ENCODE measurements at regions not wholly inside any gene's neighbourhood (a gene's known extent, or its start where the extent isn't known, plus 50 kb on each side); places are given as distances from the start of the nearest gene placed in this dataset.

- H3K27me3 Mint-ChIP-seq (ENCODE audit: low read depth), result no peaks in the 10 kb centered on the region
- no peak for DNase-seq (ENCODE audit: low spot score)
- H3K36me3 Mint-ChIP-seq, result no peaks in the 10 kb centered on the region
- no peak for ATAC-seq
- no peak overlapping the region for H3K27ac Mint-ChIP-seq
- ChIA-PET CTCF (no interaction called here), POLR2A (no interaction called here)
- H3K4me1 Mint-ChIP-seq, result no peaks in the 10 kb centered on the region
- no peak overlapping the region for H3K4me3 Mint-ChIP-seq
- TF ChIP-seq TEAD1 (CRISPR knock-in tag; IDR thresholded peaks at IDR 0.05) (no peak), FOXP4 (CRISPR knock-in tag; IDR thresholded peaks at IDR 0.05) (no peak), STAT6 (CRISPR knock-in tag; conservative IDR thresholded peaks at IDR 0.05; ENCODE audit: low read depth) (no peak), TCF7 (CRISPR knock-in tag; IDR thresholded peaks at IDR 0.05; ENCODE audit: low read depth) (no peak), TEAD4 (CRISPR knock-in tag; IDR thresholded peaks at IDR 0.05) (no peak), TP53 (CRISPR knock-in tag; IDR thresholded peaks at IDR 0.05) (no peak), FOXP1 (CRISPR knock-in tag; IDR thresholded peaks at IDR 0.05; ENCODE audit: borderline replicate concordance) (no peak)
- no peaks in the 10 kb centered on the region for H3K9me3 Mint-ChIP-seq
Observed at GRCh38 chr10:88187472-88187871, 324.0 kb downstream of the PTEN start.

GRCh38 chr10:88190123-88190522 is 326.7 kb downstream of the PTEN start:
- Mint-ChIP-seq H3K4me3 (no peak overlapping the region), H3K27me3 (ENCODE audit: low read depth) (no peaks in the 10 kb centered on the region), H3K36me3 (no peaks in the 10 kb centered on the region), H3K27ac (no peak overlapping the region), H3K4me1 (peaks cover 6% of the 10 kb centered on the region), H3K9me3 (no peaks in the 10 kb centered on the region)
- CTCF ChIA-PET, result no interaction called here
- DNase-seq (ENCODE audit: low spot score), result no peak
- ATAC-seq, result no peak
- POLR2A ChIA-PET, result no interaction called here
- TF ChIP-seq MAX (CRISPR knock-in tag; IDR thresholded peaks at IDR 0.05), result no peak
- TF ChIP-seq ZNF317 (CRISPR knock-in tag; IDR thresholded peaks at IDR 0.05; ENCODE audit: borderline replicate concordance, low read depth), result no peak
- TF ChIP-seq OVOL2 (CRISPR knock-in tag; IDR thresholded peaks at IDR 0.05; ENCODE audit: borderline replicate concordance), result no peak
- TF ChIP-seq ZNF281 (CRISPR knock-in tag; IDR thresholded peaks at IDR 0.05), result no peak
- TF ChIP-seq GTF2I (CRISPR knock-in tag; conservative IDR thresholded peaks at IDR 0.05), result no peak
- TF ChIP-seq HMGXB4 (CRISPR knock-in tag; IDR thresholded peaks at IDR 0.05), result no peak
- no peak for TF ChIP-seq ETV6 (CRISPR knock-in tag; IDR thresholded peaks at IDR 0.05)
- TF ChIP-seq AR (CRISPR knock-in tag; IDR thresholded peaks at IDR 0.05), result no peak
- no peak for TF ChIP-seq ZBTB21 (CRISPR knock-in tag; IDR thresholded peaks at IDR 0.05; ENCODE audit: borderline replicate concordance)
- TF ChIP-seq CTCF (IDR thresholded peaks at IDR 0.05), result no peak
- no peak for TF ChIP-seq E2F4 (CRISPR knock-in tag; IDR thresholded peaks at IDR 0.05; ENCODE audit: borderline replicate concordance, low read depth)
- no peak for TF ChIP-seq EMX1 (CRISPR knock-in tag; IDR thresholded peaks at IDR 0.05)
- TF ChIP-seq ESRRA (CRISPR knock-in tag; IDR thresholded peaks at IDR 0.05; ENCODE audit: borderline replicate concordance), result no peak
